EL (cell line): ENCODE measurements at regions not wholly inside any gene's neighbourhood (a gene's known extent, or its start where the extent isn't known, plus 50 kb on each side); places are given as distances from the start of the nearest gene placed in this dataset.
"Not testable (repeated sequence)": the region's sequence is repeated elsewhere in the genome, so short reads cannot be mapped to it uniquely, and the experiment has no call there.

ENCODE experiments used
- DNase-seq: peaks from one replicate; pipeline ENCODE4 v3.0.0-alpha.2; 2016

- no peak for DNase-seq
Observed at GRCh38 chr2:58501371-58502160, 260.4 kb upstream of the FANCL start.

- DNase-seq, result no peak
Observed at GRCh38 chr2:58497168-58497567, 256.0 kb upstream of the FANCL start.

DNA sequence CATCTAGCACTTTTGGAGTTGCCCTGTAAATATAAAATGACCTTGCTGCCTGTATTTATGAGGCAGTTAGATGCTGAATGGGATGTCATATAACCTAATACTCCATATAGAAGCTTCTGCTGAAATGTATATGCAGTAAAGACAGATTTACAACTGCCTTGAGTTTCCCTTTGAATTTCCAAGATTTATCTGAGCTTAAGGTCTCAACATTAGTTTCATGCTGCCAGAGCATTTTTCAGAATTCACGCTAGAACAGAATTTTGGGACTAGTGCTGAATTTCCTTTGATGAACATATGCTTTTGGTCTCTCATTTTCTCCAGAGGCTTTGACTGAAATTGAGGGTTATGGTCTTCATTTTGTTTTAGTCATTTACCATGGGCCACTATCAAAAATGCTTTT is 254.7 kb upstream of the FANCL start:
- no peak for DNase-seq

- no peak for DNase-seq
Observed at GRCh38 chr2:58494071-58494501, 253.0 kb upstream of the FANCL start.

- no peak for DNase-seq
Observed at GRCh38 chr2:58484629-58485028, 243.5 kb upstream of the FANCL start.

- DNase-seq, result peak; percentile 86
Observed at GRCh38 chr2:58484221-58484620, 243.1 kb upstream of the FANCL start.

- DNase-seq, result no peak
Observed at GRCh38 chr2:58483307-58483706, 242.2 kb upstream of the FANCL start.

- DNase-seq, result no peak
Observed at GRCh38 chr2:58481670-58482069, 240.5 kb upstream of the FANCL start.

DNA sequence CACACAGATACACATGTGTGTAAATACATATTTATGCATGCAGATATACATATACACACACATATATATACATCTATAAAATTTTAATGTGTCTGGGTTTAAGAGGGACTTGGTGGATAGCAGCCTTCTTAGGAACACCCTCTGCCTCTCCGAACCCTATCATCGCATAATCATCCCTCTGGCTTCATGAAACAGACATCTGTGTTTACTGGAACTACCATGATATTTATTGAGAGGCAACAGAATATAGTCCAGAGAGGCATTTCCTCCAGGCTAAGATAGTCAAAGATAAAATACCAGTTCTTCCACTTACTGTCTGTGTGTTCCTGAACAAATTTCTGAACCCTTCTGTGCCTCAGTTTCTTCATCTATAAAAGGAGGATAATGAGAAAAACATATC is 239.0 kb upstream of the FANCL start:
- no peak for DNase-seq

DNA sequence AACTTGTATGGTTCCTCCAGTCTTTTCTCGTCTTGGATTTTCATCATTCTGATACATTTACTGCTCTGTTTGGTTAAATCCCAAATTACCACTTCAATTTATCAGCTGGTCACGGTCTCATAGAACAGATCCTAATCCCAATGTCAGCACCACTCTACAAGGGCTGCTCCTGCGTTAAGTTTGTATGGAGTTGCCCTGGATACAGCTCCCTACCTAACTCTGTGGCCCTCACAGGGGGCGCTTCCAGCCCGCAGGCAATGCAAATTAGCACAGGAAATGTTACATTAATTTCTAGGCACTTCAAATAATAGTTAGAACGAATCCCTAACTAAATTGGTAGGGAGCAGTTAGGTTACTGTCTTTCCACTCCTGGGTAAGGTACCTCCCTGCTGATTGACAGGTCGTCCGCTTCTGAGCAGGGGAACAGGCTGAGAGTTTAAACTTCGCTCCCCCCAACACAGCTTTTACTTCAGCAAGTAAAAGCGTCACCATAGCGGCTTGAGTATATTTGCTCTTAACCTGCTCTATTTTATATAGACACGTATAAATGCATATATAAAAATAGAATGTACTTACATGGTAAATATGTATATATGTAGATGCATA is 238.5 kb upstream of the FANCL start:
- no peak for DNase-seq

GRCh38 chr2:58476556-58476955 is 235.4 kb upstream of the FANCL start:
- DNase-seq, result no peak

GRCh38 chr2:58475756-58476155 is 234.6 kb upstream of the FANCL start:
- no peak for DNase-seq

- no peak for DNase-seq
Observed at GRCh38 chr2:58473165-58473564, 232.0 kb upstream of the FANCL start.

- DNase-seq, result no peak
Observed at GRCh38 chr2:58466804-58467203, 225.7 kb upstream of the FANCL start.

DNA sequence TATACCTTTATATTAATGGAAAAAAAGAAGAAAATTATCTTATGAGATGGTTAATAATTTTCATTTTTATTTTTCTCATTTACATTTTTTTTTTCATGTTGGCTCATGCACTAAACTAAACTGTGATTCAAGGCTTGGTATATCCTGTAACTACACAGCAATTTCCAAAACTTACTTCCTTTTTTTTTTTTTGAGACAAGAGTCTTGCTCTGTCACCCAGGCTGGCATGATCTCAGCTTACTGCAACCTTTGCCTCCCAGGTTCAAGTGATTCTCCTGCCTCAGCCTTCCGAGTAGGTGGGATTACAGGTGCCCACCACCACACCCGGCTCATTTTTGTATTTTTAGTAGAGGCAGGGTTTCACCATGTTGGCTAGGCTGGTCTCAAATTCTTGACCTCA is 224.9 kb upstream of the FANCL start:
- DNase-seq, result not testable (repeated sequence)

DNA sequence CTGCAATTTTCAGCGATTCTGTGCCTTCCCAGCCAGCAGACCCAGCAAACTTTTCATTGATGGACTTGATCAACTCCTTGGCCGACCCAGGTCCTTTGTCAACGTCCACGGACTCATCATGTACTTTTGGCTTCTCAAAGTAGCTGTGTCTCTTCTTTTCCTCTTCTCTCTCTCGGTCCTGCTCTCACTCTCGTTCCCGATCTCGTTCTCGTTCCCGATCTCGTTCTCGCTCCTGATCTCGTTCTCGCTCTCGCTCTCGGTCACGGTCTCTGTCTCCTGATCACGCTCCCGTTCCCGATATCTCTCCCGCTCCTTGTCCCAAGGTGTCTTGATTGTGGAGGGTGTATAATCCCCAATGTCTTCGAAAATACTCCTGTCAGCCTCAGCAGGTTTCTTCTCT is 219.5 kb upstream of the FANCL start:
- DNase-seq, result no peak

DNA sequence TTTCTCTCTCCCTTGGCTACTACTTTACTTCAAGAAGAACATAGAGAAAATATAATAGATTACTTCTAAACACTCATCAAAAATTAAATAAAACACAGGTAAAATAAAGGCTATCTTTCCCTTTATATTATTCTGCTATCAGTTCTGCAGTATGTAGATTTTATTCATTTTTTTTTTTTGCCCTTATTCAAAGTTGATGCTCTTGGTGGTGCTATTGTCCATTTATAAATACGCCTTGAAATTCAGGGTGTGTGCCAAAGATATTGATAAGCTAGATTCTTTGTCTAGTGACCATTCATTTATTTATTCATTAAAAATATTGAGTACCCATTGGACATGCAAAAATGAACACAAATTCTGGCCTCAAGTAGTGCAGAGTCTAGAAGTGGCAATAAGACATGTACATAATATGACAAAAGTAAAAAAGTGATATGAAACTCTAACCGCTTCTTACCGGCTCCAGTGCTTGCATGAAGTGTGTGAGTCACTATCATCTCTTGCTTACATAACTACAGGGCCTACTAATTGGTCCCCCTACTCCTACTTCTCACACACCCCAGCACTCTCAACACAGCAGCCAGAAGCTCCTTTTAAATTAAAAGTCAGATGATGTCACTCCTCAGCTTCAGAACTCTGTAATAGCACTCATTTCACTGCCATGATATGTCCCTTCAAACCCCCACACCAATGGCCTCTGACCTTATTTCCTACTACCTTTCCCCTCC is 208.3 kb upstream of the FANCL start:
- peak; percentile 6 for DNase-seq

DNA sequence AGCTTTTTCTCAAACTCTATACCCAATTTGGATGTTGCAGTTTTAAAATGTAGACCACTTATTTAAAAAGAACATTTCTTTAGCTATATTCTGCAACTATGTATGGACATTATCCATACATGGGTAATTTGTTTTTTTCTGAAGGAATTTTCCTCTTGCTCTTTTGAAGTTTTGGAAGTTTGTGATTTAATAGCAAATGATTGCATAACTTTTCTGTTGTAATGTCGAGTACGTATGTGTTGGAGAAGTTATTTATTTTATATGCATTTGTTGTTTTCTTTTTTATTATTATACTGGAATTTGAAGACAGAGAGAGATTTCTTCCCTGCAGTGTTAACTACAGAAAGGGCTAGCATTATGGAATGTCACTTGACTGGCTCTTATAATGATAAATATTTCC is 207.7 kb upstream of the FANCL start:
- DNase-seq, result no peak

GRCh38 chr2:58448065-58448507 is 207.0 kb upstream of the FANCL start:
- DNase-seq, result peak; percentile 79

- DNase-seq, result peak; percentile 0
Observed at GRCh38 chr2:58447586-58447985, 206.5 kb upstream of the FANCL start.

GRCh38 chr2:58441643-58442042 is 200.5 kb upstream of the FANCL start:
- no peak for DNase-seq

DNA sequence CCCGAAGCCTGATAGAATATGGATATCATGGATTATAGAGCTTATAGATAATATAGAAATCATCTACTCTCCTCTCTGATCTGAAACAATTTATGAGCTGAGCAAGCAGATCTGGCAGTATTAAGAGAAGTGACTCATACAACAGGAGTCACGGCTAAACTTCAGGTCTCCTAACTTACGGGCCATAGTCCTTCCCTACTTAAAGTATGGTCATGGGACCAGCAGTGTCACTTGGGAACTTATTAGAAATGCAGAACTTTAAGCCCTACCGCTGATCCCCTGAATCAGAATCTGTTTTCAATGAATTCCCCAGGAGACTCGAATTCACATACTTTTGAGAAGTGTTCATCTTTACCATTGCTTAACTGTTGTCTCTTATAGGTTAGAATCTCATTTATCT is 195.7 kb upstream of the FANCL start:
- DNase-seq, result no peak

DNA sequence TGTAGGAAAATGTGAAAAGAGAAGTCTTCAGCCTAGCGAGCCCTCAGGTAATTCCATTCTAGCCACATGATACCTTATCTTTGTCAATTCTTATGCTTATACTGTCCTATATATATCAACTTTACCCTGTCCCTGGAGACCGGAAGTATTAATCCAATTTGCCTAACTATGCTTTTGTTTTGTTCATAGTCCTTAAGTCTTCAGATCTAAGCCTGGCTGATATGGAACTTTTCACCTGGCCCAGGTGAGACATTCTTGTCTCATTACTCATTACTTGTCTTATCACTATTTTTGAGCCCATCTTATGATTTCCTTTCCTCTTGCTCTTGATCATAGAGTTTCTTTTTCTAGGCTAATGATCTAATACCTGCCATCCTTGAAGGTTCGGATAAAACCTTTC is 194.1 kb upstream of the FANCL start:
- DNase-seq, result no peak

- no peak for DNase-seq
Observed at GRCh38 chr2:58434692-58435091, 193.6 kb upstream of the FANCL start.
